Tibial nerve (tissue), 4 donors: ENCODE measurements at regions not wholly inside any gene's neighbourhood (a gene's known extent, or its start where the extent isn't known, plus 50 kb on each side); places are given as distances from the start of the nearest gene placed in this dataset.

Source experiments
- EP300 ChIP-seq, 2 donors: sonication (generic); formaldehyde crosslinking; IDR thresholded peaks; one replicate each; pipeline ENCODE4 v1.6.1; 2017; ENCODE audit warnings: antibody characterized with exemption in 2 of 2, mild to moderate bottlenecking in 1 of 2
- TF ChIP-seq, protein P1 (sequence below), 5 experiments: fragments of 200-600 bp in 3 of 5; fragments of 450-650 bp in 2 of 5; sonication (generic) in 3 of 5; IDR thresholded peaks; one replicate each; pipeline ENCODE4 v1.5.1; 2016 to 2019; ENCODE audit warnings: antibody characterized with exemption in 5 of 5, mild to moderate bottlenecking in 3 of 5, moderate library complexity in 2 of 5

DNA sequence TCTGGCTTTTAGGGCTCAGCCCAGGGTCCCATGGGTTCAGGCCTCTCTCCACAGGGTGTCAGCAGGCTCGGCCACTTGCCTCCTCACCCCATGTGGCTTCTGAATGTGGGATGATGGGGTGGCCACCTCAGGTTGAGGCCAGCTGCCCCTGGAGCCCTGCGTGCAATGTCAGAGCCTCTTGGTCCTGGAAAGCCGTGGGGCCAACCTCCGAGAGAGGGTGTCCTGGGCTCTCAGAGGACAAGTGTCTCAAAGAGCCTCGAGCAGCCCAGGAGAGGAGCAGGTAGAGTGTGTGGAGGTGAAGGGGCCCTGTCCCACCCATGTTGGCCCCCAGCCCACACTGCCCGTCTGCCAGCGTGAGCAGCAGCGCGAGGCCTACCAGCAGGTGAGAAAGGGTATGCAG lies 86.0 kb downstream of the PLXNA1 start:
- no peak for TF ChIP-seq EP300 (IDR thresholded peaks at IDR 0.05)
- TF ChIP-seq, protein P1, sequence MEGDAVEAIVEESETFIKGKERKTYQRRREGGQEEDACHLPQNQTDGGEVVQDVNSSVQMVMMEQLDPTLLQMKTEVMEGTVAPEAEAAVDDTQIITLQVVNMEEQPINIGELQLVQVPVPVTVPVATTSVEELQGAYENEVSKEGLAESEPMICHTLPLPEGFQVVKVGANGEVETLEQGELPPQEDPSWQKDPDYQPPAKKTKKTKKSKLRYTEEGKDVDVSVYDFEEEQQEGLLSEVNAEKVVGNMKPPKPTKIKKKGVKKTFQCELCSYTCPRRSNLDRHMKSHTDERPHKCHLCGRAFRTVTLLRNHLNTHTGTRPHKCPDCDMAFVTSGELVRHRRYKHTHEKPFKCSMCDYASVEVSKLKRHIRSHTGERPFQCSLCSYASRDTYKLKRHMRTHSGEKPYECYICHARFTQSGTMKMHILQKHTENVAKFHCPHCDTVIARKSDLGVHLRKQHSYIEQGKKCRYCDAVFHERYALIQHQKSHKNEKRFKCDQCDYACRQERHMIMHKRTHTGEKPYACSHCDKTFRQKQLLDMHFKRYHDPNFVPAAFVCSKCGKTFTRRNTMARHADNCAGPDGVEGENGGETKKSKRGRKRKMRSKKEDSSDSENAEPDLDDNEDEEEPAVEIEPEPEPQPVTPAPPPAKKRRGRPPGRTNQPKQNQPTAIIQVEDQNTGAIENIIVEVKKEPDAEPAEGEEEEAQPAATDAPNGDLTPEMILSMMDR (IDR thresholded peaks at IDR 0.05) = no peak
